ENCODE measurements at regions not wholly inside any gene's neighbourhood (a gene's known extent, or its start where the extent isn't known, plus 50 kb on each side); places are given as distances from the start of the nearest gene placed in this dataset.

- H3K4me1 ChIP-seq (ENCODE audit: insufficient read depth, low read length, severe bottlenecking): no peaks in the 10 kb centered on the region
- no peak overlapping the region for H3K27ac ChIP-seq (ENCODE audit: low read depth, low read length, poor library complexity, severe bottlenecking)
- no peak overlapping the region for H3K9ac ChIP-seq (ENCODE audit: low read length)
- TF ChIP-seq, protein P1, sequence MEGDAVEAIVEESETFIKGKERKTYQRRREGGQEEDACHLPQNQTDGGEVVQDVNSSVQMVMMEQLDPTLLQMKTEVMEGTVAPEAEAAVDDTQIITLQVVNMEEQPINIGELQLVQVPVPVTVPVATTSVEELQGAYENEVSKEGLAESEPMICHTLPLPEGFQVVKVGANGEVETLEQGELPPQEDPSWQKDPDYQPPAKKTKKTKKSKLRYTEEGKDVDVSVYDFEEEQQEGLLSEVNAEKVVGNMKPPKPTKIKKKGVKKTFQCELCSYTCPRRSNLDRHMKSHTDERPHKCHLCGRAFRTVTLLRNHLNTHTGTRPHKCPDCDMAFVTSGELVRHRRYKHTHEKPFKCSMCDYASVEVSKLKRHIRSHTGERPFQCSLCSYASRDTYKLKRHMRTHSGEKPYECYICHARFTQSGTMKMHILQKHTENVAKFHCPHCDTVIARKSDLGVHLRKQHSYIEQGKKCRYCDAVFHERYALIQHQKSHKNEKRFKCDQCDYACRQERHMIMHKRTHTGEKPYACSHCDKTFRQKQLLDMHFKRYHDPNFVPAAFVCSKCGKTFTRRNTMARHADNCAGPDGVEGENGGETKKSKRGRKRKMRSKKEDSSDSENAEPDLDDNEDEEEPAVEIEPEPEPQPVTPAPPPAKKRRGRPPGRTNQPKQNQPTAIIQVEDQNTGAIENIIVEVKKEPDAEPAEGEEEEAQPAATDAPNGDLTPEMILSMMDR (IDR thresholded peaks at IDR 0.05; ENCODE audit: low read length): no peak
- no peak for TF ChIP-seq EZH2 (IDR thresholded peaks at IDR 0.05; ENCODE audit: borderline replicate concordance, low read length)
- H3K79me2 ChIP-seq (ENCODE audit: insufficient read depth, low read length): no peaks in the 10 kb centered on the region
- no peaks in the 10 kb centered on the region for H3K36me3 ChIP-seq (ENCODE audit: insufficient read depth, low read length)
- H3K4me2 ChIP-seq (ENCODE audit: low read length): no peak overlapping the region
- H3K9me2 ChIP-seq (ENCODE audit: low read depth, low read length): no peaks in the 10 kb centered on the region
- H4K20me1 ChIP-seq (ENCODE audit: insufficient read depth, low read length): no peaks in the 10 kb centered on the region
- H3K27me3 ChIP-seq (ENCODE audit: insufficient read depth, low read length): no peaks in the 10 kb centered on the region
- no peaks in the 10 kb centered on the region for H3K9me3 ChIP-seq (ENCODE audit: low read length)
- no peak overlapping the region for H2AFZ ChIP-seq (ENCODE audit: low read length)
- no peaks in the 10 kb centered on the region for H3F3A ChIP-seq (ENCODE audit: insufficient read depth, low read length)
- H3K4me3 ChIP-seq (ENCODE audit: low read depth, low read length, poor library complexity, severe bottlenecking): no peak overlapping the region
Observed at GRCh38 chr9:118000581-118000980, 296.4 kb downstream of the TLR4 start.

DNA sequence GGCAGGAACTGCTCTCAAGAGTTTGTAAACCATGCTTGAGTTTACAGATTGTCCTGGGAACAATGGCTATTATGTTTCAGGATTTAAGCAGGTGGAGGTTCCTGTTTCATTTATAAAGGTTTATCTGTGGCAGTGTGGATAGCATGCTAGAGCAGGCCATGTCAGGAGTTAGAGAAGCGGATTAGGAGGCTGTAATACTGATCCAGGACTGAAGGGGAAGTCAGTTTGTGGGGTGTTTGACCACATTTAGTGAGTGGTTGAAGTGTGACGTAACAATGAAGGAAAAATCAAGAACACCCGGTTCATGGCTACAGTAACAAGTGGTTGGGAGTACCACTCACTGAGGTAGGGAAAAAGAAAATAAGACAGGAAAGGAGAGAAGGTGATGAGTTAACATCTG is 299.0 kb downstream of the TLR4 start:
- Histone ChIP-seq H3K79me2 (ENCODE audit: insufficient read depth, low read length) (no peaks in the 10 kb centered on the region), H3K9me3 (ENCODE audit: low read length) (no peaks in the 10 kb centered on the region), H3K9me2 (ENCODE audit: low read depth, low read length) (no peaks in the 10 kb centered on the region), H3K36me3 (ENCODE audit: insufficient read depth, low read length) (no peaks in the 10 kb centered on the region), H3F3A (ENCODE audit: insufficient read depth, low read length) (no peaks in the 10 kb centered on the region), H3K9ac (ENCODE audit: low read length) (no peak overlapping the region), H3K27me3 (ENCODE audit: insufficient read depth, low read length) (no peaks in the 10 kb centered on the region), H3K4me3 (ENCODE audit: low read depth, low read length, poor library complexity, severe bottlenecking) (no peak overlapping the region), H3K27ac (ENCODE audit: low read depth, low read length, poor library complexity, severe bottlenecking) (no peak overlapping the region), H4K20me1 (ENCODE audit: insufficient read depth, low read length) (no peaks in the 10 kb centered on the region), H3K4me1 (ENCODE audit: insufficient read depth, low read length, severe bottlenecking) (no peaks in the 10 kb centered on the region), H3K4me2 (ENCODE audit: low read length) (no peak overlapping the region), H2AFZ (ENCODE audit: low read length) (no peak overlapping the region)
- TF ChIP-seq, protein P1 (IDR thresholded peaks at IDR 0.05; ENCODE audit: low read length): no peak
- no peak for TF ChIP-seq EZH2 (IDR thresholded peaks at IDR 0.05; ENCODE audit: borderline replicate concordance, low read length)

DNA sequence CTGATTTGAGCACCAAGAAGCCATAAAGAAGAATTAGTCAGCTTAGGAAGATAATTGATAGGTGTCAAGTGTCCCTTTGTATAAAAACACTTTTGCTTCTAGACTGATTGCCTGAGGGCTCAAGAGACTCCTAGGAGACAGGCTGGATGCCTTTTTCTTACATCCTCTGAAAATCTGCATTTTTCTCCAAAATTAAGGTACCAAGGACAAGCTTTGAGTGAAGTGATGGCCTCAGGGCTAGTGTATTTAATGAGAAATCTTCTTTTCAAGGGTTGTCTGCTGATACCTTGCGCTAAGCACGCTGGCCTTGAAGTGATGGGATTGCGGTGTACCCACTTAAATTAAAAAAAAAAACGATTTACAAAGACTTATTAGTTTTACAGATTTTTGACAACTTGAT is 304.0 kb downstream of the TLR4 start:
- Histone ChIP-seq H3K79me2 (ENCODE audit: insufficient read depth, low read length) (no peaks in the 10 kb centered on the region), H2AFZ (ENCODE audit: low read length) (no peak overlapping the region), H3K4me1 (ENCODE audit: insufficient read depth, low read length, severe bottlenecking) (no peaks in the 10 kb centered on the region), H3K4me2 (ENCODE audit: low read length) (no peak overlapping the region), H3K9ac (ENCODE audit: low read length) (no peak overlapping the region), H3K27me3 (ENCODE audit: insufficient read depth, low read length) (no peaks in the 10 kb centered on the region), H4K20me1 (ENCODE audit: insufficient read depth, low read length) (no peaks in the 10 kb centered on the region), H3K27ac (ENCODE audit: low read depth, low read length, poor library complexity, severe bottlenecking) (no peak overlapping the region), H3K36me3 (ENCODE audit: insufficient read depth, low read length) (no peaks in the 10 kb centered on the region), H3K9me3 (ENCODE audit: low read length) (no peaks in the 10 kb centered on the region), H3K4me3 (ENCODE audit: low read depth, low read length, poor library complexity, severe bottlenecking) (no peak overlapping the region), H3K9me2 (ENCODE audit: low read depth, low read length) (no peaks in the 10 kb centered on the region), H3F3A (ENCODE audit: insufficient read depth, low read length) (no peaks in the 10 kb centered on the region)
- TF ChIP-seq, protein P1 (IDR thresholded peaks at IDR 0.05; ENCODE audit: low read length): no peak
- TF ChIP-seq EZH2 (IDR thresholded peaks at IDR 0.05; ENCODE audit: borderline replicate concordance, low read length): no peak

All from OCI-LY1 (cell line).